ENCODE measurements at regions not wholly inside any gene's neighbourhood (a gene's known extent, or its start where the extent isn't known, plus 50 kb on each side); places are given as distances from the start of the nearest gene placed in this dataset.
"Not testable (repeated sequence)": the region's sequence is repeated elsewhere in the genome, so short reads cannot be mapped to it uniquely, and the experiment has no call there.

DNA sequence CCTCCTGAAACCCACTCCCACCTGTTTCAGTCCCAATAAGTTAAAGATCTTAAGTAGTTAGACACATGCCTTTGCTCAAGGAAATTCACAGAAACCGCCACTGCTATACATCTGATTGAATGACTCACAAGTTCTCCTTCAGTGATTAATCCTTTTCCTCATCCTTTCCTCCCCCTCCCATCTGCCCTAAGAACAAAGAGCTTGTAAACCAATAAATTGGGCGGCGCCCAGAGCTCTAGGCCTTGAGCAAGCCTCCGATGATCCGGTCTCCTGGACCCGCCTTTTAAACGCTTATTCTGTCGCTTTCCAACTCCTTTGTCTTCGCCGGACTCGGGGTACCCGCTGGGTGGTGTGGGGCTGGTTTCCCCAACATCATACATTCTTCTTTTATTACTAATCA is 104.9 kb downstream of the TRAM1L1 start:
- TF ChIP-seq, protein P1, sequence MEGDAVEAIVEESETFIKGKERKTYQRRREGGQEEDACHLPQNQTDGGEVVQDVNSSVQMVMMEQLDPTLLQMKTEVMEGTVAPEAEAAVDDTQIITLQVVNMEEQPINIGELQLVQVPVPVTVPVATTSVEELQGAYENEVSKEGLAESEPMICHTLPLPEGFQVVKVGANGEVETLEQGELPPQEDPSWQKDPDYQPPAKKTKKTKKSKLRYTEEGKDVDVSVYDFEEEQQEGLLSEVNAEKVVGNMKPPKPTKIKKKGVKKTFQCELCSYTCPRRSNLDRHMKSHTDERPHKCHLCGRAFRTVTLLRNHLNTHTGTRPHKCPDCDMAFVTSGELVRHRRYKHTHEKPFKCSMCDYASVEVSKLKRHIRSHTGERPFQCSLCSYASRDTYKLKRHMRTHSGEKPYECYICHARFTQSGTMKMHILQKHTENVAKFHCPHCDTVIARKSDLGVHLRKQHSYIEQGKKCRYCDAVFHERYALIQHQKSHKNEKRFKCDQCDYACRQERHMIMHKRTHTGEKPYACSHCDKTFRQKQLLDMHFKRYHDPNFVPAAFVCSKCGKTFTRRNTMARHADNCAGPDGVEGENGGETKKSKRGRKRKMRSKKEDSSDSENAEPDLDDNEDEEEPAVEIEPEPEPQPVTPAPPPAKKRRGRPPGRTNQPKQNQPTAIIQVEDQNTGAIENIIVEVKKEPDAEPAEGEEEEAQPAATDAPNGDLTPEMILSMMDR (IDR thresholded peaks at IDR 0.05) = not testable (repeated sequence)
- peak in 1 of 3 donors; percentile 11 for TF ChIP-seq POLR2AphosphoS5 (IDR thresholded peaks at IDR 0.05)

Data from transverse colon (tissue), 4 donors.